GM21737 (cell line): ENCODE measurements at regions not wholly inside any gene's neighbourhood (a gene's known extent, or its start where the extent isn't known, plus 50 kb on each side); places are given as distances from the start of the nearest gene placed in this dataset.
A peak's percentile ranks its signal among the peaks of the same experiment; 100 is the strongest.

Source experiments
- ATAC-seq: cut with Tn5 transposase; IDR thresholded peaks from one replicate; pipeline ENCODE4 v1.9.1; 2021; ENCODE audit warnings: mild to moderate bottlenecking, moderate library complexity; ENCODE audit not compliant: unreplicated experiment

DNA sequence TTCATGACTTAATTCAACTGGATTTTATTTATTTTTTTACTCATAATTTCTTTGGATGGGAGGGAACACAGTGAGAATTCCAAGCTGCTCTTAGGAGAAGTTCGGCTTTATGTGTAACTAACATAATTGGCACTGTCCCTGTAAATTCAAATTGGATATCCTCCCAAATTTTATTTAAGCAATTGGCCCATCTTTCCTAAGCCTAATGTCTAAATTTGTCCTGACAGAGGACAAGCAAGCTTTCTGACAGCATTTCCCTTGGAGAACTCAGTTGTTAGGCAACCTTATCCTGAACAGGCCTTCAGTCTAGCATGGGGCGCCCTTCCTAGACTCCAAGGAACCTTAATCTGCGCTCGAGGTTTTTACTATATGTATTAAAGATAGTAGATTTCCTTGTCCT lies 550.3 kb downstream of the NUF2 start:
- no peak for ATAC-seq

GRCh38 chr1:163874070-163874469 lies 552.3 kb downstream of the NUF2 start:
- no peak for ATAC-seq

GRCh38 chr1:163875200-163875926 lies 553.6 kb downstream of the NUF2 start:
- no peak for ATAC-seq

DNA sequence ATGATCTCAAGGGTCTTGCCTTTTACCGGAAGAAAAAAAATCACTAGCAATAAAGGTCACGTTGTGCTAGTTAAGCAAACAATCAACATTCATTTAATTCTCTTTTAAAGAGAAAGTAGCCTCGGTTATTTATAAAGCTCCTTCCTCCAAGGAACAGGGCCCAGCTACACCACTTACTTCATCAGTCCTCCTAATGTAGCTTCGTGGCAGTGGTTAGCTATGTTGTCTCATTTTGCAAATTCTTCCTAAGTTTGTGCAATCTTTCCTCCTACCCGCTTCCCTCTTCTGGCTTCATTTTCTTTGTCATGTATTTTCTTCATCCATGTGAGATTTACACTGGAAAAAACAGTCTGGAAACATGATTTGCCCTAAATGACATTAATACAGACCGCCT lies 554.2 kb downstream of the NUF2 start:
- ATAC-seq, result no peak

- ATAC-seq, result no peak
Measured at GRCh38 chr1:163876546-163876945, 554.8 kb downstream of the NUF2 start.

DNA sequence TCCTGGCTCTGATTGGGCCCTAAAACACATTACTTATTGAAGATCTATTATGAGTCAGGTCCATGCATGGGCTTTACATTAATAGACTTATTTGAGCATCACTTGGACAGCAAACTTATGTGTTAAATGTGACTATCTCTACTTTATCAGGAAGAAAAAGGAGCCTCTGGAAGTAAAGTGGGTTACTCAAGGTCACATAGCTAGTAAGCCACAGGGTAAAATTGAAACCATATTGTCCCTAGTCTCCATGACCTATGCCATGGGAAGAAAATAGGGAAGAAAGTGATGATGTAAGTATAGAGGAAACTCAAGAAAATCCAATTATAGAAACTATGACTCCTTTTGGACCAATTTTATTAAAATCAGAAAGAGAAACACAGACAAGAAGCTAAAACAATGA lies 555.3 kb downstream of the NUF2 start:
- ATAC-seq, result no peak

- no peak for ATAC-seq
Measured at GRCh38 chr1:163885510-163885909, 563.8 kb downstream of the NUF2 start.

DNA sequence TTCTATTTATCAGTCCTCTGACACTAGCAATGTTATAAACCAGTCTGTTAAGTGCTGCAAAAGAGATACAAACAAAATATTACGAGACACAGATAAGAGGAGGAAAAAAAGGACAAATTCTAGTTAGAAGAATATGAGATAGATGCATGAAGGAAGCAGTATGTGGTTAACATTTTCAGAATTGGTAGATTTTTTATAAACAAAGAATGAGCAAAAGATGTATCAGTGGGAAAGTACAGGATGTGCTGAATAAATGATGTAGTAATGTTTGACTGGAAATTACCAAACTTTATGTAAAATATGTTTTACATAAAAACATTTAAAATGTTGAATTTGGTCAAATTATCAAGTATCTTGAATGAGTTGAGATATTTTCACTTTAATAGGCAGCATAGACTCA lies 574.2 kb downstream of the NUF2 start:
- ATAC-seq, result no peak

GRCh38 chr1:163897412-163898155 lies 575.8 kb downstream of the NUF2 start:
- no peak for ATAC-seq

DNA sequence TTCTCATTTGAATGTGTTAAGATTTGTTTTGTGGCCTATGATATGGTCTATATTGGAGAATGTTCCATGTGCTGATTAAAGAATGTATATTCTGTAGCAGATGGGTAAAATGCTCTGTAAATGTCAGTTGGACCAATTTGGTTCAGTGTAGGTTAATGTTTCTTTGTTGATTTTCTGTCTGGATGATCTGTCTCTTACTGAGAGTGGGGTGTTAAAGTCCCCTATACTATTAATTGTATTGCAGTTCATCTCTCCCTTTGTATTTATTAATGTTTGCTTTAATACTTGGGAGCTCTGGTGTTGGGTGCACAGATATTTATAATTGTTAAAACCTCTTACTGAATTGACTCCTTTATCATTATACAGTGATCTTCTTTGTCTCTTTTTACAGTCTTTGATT lies 584.5 kb downstream of the NUF2 start:
- no peak for ATAC-seq

GRCh38 chr1:163912170-163912884 lies 590.6 kb downstream of the NUF2 start:
- ATAC-seq, result no peak

DNA sequence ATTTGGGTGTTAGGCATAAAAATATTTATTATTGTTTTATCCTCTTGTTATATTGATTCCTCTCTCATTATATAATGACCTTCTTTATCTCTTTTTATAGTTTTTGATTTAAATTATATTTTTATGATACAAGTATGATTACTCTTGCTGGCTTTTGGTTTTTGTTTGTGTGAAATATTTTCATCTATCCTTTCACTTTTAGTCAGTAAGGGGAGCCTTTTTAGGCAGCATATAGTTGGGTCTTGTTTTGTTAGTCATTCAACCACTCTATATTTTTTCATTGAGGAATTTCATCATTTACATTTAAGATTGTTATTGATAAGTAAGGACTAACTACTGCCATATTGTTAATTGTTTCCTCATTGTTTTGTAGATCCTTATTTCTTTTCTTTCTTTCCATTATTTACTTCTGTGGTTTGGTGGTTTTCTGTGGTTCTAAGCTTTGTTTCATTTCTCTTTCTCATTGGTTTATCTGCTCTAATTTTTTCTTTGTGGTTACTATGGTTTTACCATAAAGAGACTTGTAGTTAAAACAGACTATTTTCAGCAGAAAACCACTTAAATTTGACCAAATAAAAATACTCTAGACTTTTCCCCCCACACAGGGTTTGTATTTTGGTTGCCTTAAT lies 593.1 kb downstream of the NUF2 start:
- no peak for ATAC-seq

DNA sequence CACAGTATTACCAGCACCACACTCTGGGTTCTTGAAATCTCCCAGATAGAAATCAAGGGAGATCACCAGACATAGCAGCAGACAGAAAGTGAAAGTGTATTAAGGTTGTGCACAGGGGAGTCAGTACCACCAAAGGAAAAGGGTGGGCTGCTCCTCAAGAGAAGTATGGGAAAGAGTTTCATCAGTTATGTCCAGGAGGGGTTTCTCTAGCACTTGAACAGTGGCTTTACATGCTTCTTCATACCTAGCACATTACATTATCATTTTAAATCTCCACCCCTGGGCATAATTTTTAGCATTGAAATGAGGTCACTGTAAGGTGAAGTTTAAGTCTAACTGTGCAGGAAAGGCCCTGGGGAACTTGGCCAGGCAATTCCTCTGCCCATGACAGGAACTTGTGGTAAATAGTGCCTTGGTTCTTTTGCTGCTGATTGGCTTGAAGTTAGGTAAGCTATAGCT lies 601.0 kb downstream of the NUF2 start:
- peak; percentile 82 for ATAC-seq

GRCh38 chr1:163924041-163924440 lies 602.3 kb downstream of the NUF2 start:
- ATAC-seq, result no peak

DNA sequence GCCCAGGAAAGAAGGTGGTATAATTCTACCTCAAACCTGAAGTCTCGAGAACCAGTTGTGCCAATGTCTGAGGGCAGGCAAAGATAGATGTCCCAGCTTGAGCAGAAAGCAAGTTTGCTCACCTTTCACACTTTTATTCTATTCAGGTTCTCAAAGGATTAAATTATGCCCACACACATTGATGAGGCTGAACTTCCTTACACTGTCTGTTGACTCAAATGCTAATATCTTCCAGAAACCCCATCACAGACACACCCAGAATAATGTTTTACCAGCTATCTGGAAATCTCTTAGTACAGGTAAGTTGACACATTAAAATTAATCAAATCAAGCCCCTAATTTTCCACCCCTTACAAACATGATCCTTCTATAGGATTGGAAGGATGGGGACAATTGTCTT lies 605.7 kb downstream of the NUF2 start:
- ATAC-seq, result no peak

- no peak for ATAC-seq
Measured at GRCh38 chr1:163928069-163928468, 606.3 kb downstream of the NUF2 start.

GRCh38 chr1:163928651-163929050 lies 606.9 kb downstream of the NUF2 start:
- ATAC-seq, result no peak

DNA sequence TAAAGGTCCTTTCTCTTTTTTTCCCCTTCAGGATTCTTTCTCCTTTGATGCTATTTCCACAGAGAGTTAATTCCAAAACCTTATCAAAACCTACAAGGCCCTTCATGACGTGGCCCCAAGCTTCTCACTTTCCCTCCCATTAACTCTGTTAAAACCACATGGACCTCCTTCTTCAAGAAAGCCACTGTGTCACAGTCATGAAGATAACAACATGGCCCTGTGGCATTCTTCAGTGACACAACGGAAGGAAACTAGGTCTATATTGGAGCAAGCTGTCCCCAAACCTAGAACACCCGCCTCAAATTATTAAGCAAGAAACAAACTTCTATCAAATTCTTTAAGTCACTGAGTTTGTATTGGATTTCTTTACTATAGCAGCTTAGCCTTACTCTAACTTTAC lies 611.1 kb downstream of the NUF2 start:
- no peak for ATAC-seq

GRCh38 chr1:163933437-163933836 lies 611.7 kb downstream of the NUF2 start:
- ATAC-seq, result no peak

GRCh38 chr1:163935738-163936374 lies 614.1 kb downstream of the NUF2 start:
- no peak for ATAC-seq

DNA sequence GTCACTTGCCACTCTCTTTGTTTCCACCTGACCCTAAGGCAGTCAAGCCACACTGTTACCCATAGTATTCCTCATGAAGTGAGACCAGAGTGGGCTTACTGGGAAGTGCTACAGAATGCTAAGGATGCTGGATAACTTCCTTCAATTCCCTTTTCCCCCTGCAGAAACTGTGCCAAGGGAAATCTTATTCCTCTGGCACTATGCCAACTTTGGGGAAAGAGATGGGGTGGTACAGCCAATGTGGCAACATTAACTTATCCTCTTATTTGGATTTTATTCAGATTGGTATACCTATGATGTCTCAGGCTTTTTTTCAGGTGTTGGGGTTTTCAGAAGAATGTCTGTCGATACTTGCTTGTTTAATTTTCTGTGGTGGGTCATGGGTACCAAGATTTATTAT lies 599.4 kb upstream of the PBX1 start:
- no peak for ATAC-seq
